ENCODE measurements at regions not wholly inside any gene's neighbourhood (a gene's known extent, or its start where the extent isn't known, plus 50 kb on each side); places are given as distances from the start of the nearest gene placed in this dataset.
A peak's percentile ranks its signal among the peaks of the same experiment; 100 is the strongest.

DNA sequence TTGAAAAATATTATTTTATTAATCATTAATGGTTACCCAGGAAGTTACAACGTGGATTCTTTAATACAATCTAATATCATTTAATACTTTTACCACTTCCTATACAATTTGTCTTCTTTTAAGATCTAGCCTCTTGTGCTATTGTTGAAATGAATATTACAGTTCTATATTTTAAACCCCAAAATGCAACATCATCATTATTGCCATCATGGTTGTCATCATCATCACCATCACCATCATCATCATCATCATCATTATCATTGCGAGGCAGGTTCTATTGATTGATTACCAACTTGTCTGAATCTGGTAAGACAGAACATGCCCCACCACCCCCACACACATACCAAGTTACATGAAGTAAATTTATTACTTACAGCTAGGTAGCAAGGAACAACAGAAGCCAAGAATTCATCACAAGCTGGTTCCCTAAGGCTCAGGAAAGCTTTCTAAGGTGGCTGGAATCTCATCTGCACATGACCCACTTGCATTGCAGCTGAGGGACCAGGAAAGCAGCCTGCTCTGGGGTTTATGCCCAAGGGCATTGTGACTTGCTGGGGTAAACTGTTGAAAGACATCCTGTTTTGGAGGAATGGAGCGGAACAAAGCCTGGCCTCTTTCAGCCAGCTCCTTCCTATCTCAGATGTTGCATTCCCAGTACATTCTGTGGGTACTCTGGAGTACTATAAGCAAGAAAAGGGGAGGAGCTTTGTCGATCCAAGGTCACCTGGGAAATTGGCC is 418.1 kb downstream of the PRR16 start:
- intact Hi-C loops (cut with micrococcal nuclease; ENCODE audit: unreplicated experiment) (no loop called here), in situ Hi-C loops (cut with HindIII; ENCODE audit: extremely low pct_ligation_motif_present, low pct_unique_long_range_greater_than_20kb) (no loop called here)
- Histone ChIP-seq H3K27me3 (ENCODE audit: control insufficient read depth in 1 of 2, insufficient read depth in 2 of 2, low read length in 2 of 2) (no peaks in the 10 kb centered on the region), H3K79me2 (ENCODE audit: insufficient read depth, low read length) (no peaks in the 10 kb centered on the region), H3K9ac (ENCODE audit: insufficient read depth, low read depth, low read length) (no peak overlapping the region), H3K4me1 (ENCODE audit: insufficient read depth, low read length) (no peaks in the 10 kb centered on the region), H3K9me3 (ENCODE audit: low read length) (no peaks in the 10 kb centered on the region), H4K20me1 (ENCODE audit: insufficient read depth, low read length) (no peaks in the 10 kb centered on the region), H3K27ac (ENCODE audit: extremely low read length, insufficient read depth, low read length) (no peak overlapping the region), H3K4me2 (ENCODE audit: low read depth, low read length) (no peak overlapping the region), H2AFZ (ENCODE audit: low read length) (no peak overlapping the region), H3K36me3 (replicated peaks in 1 of 2; ENCODE audit: control insufficient read depth in 1 of 2, insufficient read depth in 2 of 2, low read length in 2 of 2) (no peaks in the 10 kb centered on the region), H3K4me3 (replicated peaks in 1 of 3; ENCODE audit: insufficient read depth in 1 of 3, low read depth in 2 of 3, low read length in 3 of 3) (no peak overlapping the region)
- CTCF ChIA-PET (ENCODE audit: low intra/inter-chr PET ratio, low total read pairs): no interaction called here
- BruUV-seq (replicated peaks): no TSS peak
- DNase-seq (ENCODE audit: low spot score) (no peak), FAIRE-seq (no peak), ATAC-seq (no peak)
- WGBS (ENCODE audit: low lambda C conversion rate): 7% methylated on average over 4 of the region's 4 CpGs
- POLR2A ChIA-PET: no interaction called here
- TF ChIP-seq ZNF430 (CRISPR knock-in tag; IDR thresholded peaks at IDR 0.05): no peak
- TF ChIP-seq LCORL (IDR thresholded peaks at IDR 0.05): no peak
- no peak for TF ChIP-seq LCORL (CRISPR knock-in tag; IDR thresholded peaks at IDR 0.05)
- TF ChIP-seq, protein P1, sequence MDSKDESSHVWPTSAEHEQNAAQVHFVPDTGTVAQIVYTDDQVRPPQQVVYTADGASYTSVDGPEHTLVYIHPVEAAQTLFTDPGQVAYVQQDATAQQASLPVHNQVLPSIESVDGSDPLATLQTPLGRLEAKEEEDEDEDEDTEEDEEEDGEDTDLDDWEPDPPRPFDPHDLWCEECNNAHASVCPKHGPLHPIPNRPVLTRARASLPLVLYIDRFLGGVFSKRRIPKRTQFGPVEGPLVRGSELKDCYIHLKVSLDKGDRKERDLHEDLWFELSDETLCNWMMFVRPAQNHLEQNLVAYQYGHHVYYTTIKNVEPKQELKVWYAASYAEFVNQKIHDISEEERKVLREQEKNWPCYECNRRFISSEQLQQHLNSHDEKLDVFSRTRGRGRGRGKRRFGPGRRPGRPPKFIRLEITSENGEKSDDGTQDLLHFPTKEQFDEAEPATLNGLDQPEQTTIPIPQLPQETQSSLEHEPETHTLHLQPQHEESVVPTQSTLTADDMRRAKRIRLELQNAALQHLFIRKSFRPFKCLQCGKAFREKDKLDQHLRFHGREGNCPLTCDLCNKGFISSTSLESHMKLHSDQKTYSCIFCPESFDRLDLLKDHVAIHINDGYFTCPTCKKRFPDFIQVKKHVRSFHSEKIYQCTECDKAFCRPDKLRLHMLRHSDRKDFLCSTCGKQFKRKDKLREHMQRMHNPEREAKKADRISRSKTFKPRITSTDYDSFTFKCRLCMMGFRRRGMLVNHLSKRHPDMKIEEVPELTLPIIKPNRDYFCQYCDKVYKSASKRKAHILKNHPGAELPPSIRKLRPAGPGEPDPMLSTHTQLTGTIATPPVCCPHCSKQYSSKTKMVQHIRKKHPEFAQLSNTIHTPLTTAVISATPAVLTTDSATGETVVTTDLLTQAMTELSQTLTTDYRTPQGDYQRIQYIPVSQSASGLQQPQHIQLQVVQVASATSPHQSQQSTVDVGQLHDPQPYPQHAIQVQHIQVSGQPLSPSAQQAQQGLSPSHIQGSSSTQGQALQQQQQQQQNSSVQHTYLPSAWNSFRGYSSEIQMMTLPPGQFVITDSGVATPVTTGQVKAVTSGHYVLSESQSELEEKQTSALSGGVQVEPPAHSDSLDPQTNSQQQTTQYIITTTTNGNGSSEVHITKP (CRISPR knock-in tag; IDR thresholded peaks at IDR 0.05; ENCODE audit: low read depth): no peak
- peak; percentile 74 for TF ChIP-seq CREB1 (IDR thresholded peaks at IDR 0.05)
- TF ChIP-seq CREB1 (CRISPR knock-in tag; IDR thresholded peaks at IDR 0.05): no peak
- TF ChIP-seq MAFK (conservative IDR thresholded peaks at IDR 0.05 in 1 of 2, IDR thresholded peaks at IDR 0.05 in 1 of 2; ENCODE audit: low read length in 2 of 2): peak; percentile 82 to 88
- no peak for TF ChIP-seq ZNF691 (CRISPR knock-in tag; IDR thresholded peaks at IDR 0.05; ENCODE audit: borderline replicate concordance, low read depth)
- no peak for TF ChIP-seq SIX1 (CRISPR knock-in tag; IDR thresholded peaks at IDR 0.05; ENCODE audit: borderline replicate concordance)
- no peak for TF ChIP-seq KAT2B (IDR thresholded peaks at IDR 0.05; ENCODE audit: borderline replicate concordance, low read depth, low read length)
- no peak for TF ChIP-seq U2AF1 (optimal IDR thresholded peaks at IDR 0.05; ENCODE audit: low read depth, low read length)
- no peak for TF ChIP-seq GABPB1 (CRISPR knock-in tag; IDR thresholded peaks at IDR 0.05)
- peak; percentile 87 for TF ChIP-seq MAFF (IDR thresholded peaks at IDR 0.05; ENCODE audit: low read depth, low read length)
- TF ChIP-seq, protein P2, sequence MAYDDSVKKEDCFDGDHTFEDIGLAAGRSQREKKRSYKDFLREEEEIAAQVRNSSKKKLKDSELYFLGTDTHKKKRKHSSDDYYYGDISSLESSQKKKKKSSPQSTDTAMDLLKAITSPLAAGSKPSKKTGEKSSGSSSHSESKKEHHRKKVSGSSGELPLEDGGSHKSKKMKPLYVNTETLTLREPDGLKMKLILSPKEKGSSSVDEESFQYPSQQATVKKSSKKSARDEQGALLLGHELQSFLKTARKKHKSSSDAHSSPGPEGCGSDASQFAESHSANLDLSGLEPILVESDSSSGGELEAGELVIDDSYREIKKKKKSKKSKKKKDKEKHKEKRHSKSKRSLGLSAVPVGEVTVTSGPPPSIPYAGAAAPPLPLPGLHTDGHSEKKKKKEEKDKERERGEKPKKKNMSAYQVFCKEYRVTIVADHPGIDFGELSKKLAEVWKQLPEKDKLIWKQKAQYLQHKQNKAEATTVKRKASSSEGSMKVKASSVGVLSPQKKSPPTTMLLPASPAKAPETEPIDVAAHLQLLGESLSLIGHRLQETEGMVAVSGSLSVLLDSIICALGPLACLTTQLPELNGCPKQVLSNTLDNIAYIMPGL (CRISPR knock-in tag; IDR thresholded peaks at IDR 0.05; ENCODE audit: borderline replicate concordance in 1 of 2, low read depth in 1 of 2): no peak
